ENCODE measurements at regions not wholly inside any gene's neighbourhood (a gene's known extent, or its start where the extent isn't known, plus 50 kb on each side); places are given as distances from the start of the nearest gene placed in this dataset.

DNA sequence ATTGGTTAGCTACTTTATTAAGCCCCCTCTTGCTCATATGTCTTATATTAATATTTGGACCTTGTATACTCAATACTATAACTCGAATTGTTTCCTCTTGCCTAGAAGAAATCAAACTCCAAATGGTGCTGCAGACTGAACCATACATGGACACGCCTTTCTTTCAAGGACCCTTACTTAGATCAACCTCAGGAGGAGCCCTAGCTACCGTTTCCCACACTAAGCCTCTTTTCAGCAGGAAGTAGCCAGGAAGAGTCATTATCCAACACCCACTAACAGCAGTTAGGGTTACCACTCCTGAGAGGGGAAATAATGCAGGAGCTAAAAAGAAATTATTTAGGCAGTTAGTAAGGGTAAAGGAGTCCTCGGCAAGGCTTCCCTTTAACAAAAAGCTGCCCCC is 243.8 kb upstream of the PUM3 start:
- DNase-seq (ENCODE audit: extremely low spot score in 2 of 2) = no peak
- Histone ChIP-seq H3K27me3 (no peaks in the 10 kb centered on the region), H3K9me3 (no peaks in the 10 kb centered on the region), H3K36me3 (no peaks in the 10 kb centered on the region), H3K27ac (no peak overlapping the region), H3K4me3 (no peak overlapping the region), H3K4me1 (no peaks in the 10 kb centered on the region)
- TF ChIP-seq POLR2AphosphoS5 (IDR thresholded peaks at IDR 0.05; ENCODE audit: insufficient read depth in 1 of 2, low read depth in 1 of 2) = no peak
- no peak for TF ChIP-seq CTCF (IDR thresholded peaks at IDR 0.05)
- no peak for TF ChIP-seq POLR2A (IDR thresholded peaks at IDR 0.05)
- intact Hi-C loops (cut with DNase I) = no loop called here

- Histone ChIP-seq H3K27me3 (no peaks in the 10 kb centered on the region), H3K4me1 (no peaks in the 10 kb centered on the region), H3K36me3 (no peaks in the 10 kb centered on the region), H3K4me3 (no peak overlapping the region), H3K27ac (no peak overlapping the region), H3K9me3 (no peaks in the 10 kb centered on the region)
- no peak for DNase-seq (ENCODE audit: extremely low spot score in 2 of 2)
- no peak for TF ChIP-seq POLR2A (IDR thresholded peaks at IDR 0.05)
- TF ChIP-seq POLR2AphosphoS5 (IDR thresholded peaks at IDR 0.05; ENCODE audit: insufficient read depth in 1 of 2, low read depth in 1 of 2) = no peak
- TF ChIP-seq CTCF (IDR thresholded peaks at IDR 0.05) = no peak
- intact Hi-C loops (cut with DNase I) = no loop called here
These were observed 237.1 kb upstream of the PUM3 start for GRCh38 chr9:3080951-3081350.

DNA sequence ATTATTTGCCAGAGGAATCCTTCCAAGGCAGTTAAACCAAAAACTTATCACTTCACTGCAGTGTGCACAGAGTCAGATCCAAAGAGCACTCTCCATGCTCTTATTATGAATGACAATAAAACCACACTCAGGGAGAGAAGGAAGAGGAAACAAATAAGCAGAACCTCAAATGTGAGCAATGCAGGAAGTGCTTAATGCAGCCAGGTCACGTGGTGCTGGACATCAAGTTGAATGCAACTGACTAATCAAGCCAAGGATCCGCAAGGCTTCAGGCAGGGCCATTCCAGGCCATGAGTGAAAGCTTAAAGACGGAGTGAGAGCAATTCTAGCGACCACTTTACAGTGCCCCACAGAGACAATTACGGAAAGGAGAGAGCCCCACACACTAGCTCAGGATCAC is 230.4 kb upstream of the PUM3 start:
- Histone ChIP-seq H3K36me3 (no peaks in the 10 kb centered on the region), H3K27me3 (no peaks in the 10 kb centered on the region), H3K27ac (no peak overlapping the region), H3K4me1 (no peaks in the 10 kb centered on the region), H3K4me3 (no peak overlapping the region), H3K9me3 (no peaks in the 10 kb centered on the region)
- intact Hi-C loops (cut with DNase I) = no loop called here
- no peak for DNase-seq (ENCODE audit: extremely low spot score in 2 of 2)
- TF ChIP-seq POLR2AphosphoS5 (IDR thresholded peaks at IDR 0.05; ENCODE audit: insufficient read depth in 1 of 2, low read depth in 1 of 2) = no peak

- Histone ChIP-seq H3K4me1 (no peaks in the 10 kb centered on the region), H3K36me3 (no peaks in the 10 kb centered on the region), H3K27me3 (no peaks in the 10 kb centered on the region), H3K9me3 (no peaks in the 10 kb centered on the region), H3K4me3 (no peak overlapping the region), H3K27ac (no peak overlapping the region)
- TF ChIP-seq POLR2AphosphoS5 (IDR thresholded peaks at IDR 0.05; ENCODE audit: insufficient read depth in 1 of 2, low read depth in 1 of 2) (no peak), CTCF (IDR thresholded peaks at IDR 0.05) (no peak), POLR2A (IDR thresholded peaks at IDR 0.05) (no peak)
- no peak for DNase-seq (ENCODE audit: extremely low spot score in 2 of 2)
- intact Hi-C loops (cut with DNase I) = no loop called here
These were observed 222.7 kb upstream of the PUM3 start for GRCh38 chr9:3066591-3066990.

DNA sequence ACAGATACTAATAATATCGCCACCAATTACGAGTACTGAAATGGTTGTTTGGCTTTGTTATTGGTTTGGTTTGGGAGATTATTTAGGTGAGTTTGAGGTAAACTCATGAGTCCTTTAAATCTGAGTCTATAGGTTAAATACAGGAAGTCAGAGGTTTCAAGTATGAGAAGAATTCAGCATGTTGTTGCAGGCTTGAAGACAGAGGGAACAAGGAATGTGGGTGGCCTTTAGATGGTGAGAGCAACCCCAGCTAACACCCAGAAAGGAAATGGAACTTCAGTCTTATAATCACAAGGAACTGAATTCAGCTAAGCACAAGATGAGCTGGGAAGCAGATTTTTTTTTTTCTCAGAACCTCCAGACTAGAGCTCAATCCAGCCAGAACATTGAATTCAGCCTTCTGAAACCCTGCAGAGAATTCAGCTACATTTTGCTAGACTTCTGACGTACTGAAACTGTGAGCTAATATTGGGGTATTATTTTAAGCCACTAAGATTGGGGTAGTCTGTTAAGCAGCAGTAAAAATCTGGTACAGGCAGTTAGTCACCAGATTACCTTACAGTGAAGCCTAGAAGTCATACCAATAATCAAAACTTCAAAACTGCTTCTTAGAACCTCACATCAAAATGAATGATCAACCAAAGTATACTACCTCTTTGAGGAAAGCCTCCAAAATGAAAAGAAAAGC is 216.0 kb upstream of the PUM3 start:
- no peak for DNase-seq (ENCODE audit: extremely low spot score in 2 of 2)
- no peaks in the 10 kb centered on the region for H3K9me3 ChIP-seq
- intact Hi-C loops (cut with DNase I) = no loop called here
- H3K27ac ChIP-seq = no peak overlapping the region
- H3K4me3 ChIP-seq = no peak overlapping the region
- no peaks in the 10 kb centered on the region for H3K4me1 ChIP-seq
- H3K27me3 ChIP-seq = no peaks in the 10 kb centered on the region
- no peaks in the 10 kb centered on the region for H3K36me3 ChIP-seq
- TF ChIP-seq POLR2AphosphoS5 (IDR thresholded peaks at IDR 0.05; ENCODE audit: insufficient read depth in 1 of 2, low read depth in 1 of 2) = no peak
- TF ChIP-seq POLR2A (IDR thresholded peaks at IDR 0.05) = no peak
- no peak for TF ChIP-seq CTCF (IDR thresholded peaks at IDR 0.05)

All from vagina (tissue), 2 donors.